GM20000 (cell line): ENCODE measurements at regions not wholly inside any gene's neighbourhood (a gene's known extent, or its start where the extent isn't known, plus 50 kb on each side); places are given as distances from the start of the nearest gene placed in this dataset.

Source experiments
- DNase-seq: peaks from one replicate; pipeline ENCODE4 v3.0.0; 2012; ENCODE audit warnings: low spot score
- CTCF ChIP-seq: IDR thresholded peaks from 2 replicates; pipeline ENCODE4 v1.5.1; 2012; ENCODE audit warnings: mild to moderate bottlenecking, control low read depth; ENCODE audit errors: extremely low read depth, missing control alignments

GRCh38 chr5:172568308-172568910, 72.7 kb upstream of the NEURL1B start:
- no peak for DNase-seq
- TF ChIP-seq CTCF: no peak

GRCh38 chr5:172567843-172568242, 73.2 kb upstream of the NEURL1B start:
- no peak for DNase-seq
- TF ChIP-seq CTCF: no peak

GRCh38 chr5:172567294-172567693, 73.8 kb upstream of the NEURL1B start:
- DNase-seq: no peak

DNA sequence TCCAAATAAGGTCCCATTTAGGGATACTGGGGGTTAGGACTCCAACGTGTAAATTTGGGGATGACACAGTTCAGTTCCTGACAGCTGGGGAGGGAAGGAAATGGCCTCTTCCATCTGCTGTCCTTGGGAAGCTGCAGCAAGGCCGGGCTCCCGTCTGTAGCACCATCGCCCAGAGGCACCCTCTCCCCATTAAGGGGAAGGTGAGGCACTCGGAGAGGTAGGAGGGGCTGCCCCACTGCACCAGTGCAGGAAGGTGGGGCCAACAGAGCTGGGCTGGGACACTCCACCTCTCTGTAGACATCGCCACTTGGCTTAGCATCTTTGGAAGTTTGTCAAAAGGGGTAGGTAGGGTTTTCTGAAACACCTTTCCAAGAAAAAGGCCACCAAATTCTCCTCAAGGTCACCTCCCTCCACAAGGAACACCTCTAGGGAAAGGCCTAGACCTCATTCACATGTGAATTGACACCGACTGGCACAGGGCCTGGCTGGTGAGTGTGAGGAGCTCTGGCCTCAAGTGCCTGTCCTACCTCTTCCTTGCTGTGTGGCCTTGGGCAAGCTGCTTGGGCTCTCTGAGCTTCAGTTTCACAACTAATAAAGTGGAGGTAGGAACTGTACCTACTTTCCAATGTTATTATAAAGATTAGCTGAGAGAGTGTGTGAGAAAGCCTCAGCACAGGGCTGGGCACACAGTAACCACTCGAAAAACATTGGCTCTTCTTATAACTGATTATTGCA, 75.0 kb upstream of the NEURL1B start:
- no peak for TF ChIP-seq CTCF
- DNase-seq: no peak

More at GRCh38 chr5:172567294-172567693, 73.8 kb upstream of the NEURL1B start:
- TF ChIP-seq CTCF: no peak

DNA sequence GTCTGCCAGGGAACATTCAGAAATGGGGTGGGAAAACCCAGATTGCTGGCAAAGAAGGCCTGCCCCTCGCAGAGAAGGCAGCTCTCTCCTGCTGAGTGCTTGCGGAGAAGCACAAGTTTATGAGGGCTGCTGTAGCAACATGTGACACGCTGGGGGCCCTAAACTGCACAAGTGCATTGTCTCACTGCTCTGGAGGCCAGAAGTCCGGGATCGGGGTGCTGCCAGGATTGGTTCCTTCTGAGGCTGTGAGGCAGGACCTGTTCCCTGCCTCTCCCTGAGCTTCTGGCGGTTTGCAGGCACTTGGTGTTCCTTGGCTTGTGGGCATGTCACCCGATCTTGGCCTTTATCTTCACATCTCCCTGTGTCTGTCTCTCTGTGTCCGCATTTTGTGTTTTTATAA, 75.6 kb upstream of the NEURL1B start:
- TF ChIP-seq CTCF: no peak
- DNase-seq: no peak

DNA sequence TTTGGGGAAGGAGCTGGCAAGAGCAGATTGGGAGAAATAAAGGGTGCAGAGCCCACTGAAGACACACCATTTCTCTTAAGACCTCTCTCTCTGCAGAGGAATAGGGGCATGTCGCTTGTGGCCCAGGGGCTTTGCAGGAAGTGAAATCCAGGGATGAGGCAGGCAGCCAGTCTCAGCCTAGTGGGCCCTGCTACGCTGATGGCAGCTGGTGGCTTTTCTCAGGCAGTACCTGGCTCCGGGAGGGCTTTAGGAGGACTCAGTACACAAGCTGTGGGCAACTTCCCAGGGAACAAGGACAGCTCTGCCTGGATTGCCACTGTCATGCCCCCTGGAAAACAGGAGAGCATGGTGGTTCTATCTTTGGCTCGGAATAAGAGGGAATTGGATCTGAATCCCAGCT, 76.2 kb upstream of the NEURL1B start:
- TF ChIP-seq CTCF: no peak

GRCh38 chr5:172564188-172564587, 76.9 kb upstream of the NEURL1B start:
- TF ChIP-seq CTCF: no peak
- no peak for DNase-seq

More for the DNA sequence above, 76.2 kb upstream of the NEURL1B start:
- DNase-seq: no peak
